GM23338 (cell line): ENCODE measurements at regions not wholly inside any gene's neighbourhood (a gene's known extent, or its start where the extent isn't known, plus 50 kb on each side); places are given as distances from the start of the nearest gene placed in this dataset.
A peak's percentile ranks its signal among the peaks of the same experiment; 100 is the strongest.

Experiments
- ATAC-seq: fragments of 200-7000 bp; cut with Tn5 transposase; 3 replicates; pipeline ENCODE4 v1.9.1; 2020
- DNase-seq: peaks from one replicate; pipeline ENCODE4 v3.0.0-alpha.2; 2015; ENCODE audit warnings: low spot score
- H2AFZ ChIP-seq: fragments of 200-600 bp; sonication (generic); 2 replicates; pipeline ENCODE4 v1.8.0; 2016; ENCODE audit warnings: antibody characterized with exemption, mild to moderate bottlenecking, moderate library complexity
- H3F3A ChIP-seq: fragments of 200-600 bp; sonication (generic); replicated peaks from 2 replicates; pipeline ENCODE4 v1.8.0; 2017; ENCODE audit warnings: antibody characterized with exemption, mixed run types, low read depth
- H3K27ac ChIP-seq: fragments of 200-600 bp; sonication (generic); 2 replicates; pipeline ENCODE4 v1.6.1; 2016; ENCODE audit warnings: low read depth
- H3K27me3 ChIP-seq: fragments of 200-600 bp; sonication (generic); 2 replicates; pipeline ENCODE4 v1.8.0; 2016; ENCODE audit warnings: mild to moderate bottlenecking, mixed run types, moderate library complexity; ENCODE audit not compliant: insufficient read depth
- H3K36me3 ChIP-seq: fragments of 200-600 bp; sonication (generic); 2 replicates; pipeline ENCODE4 v1.8.0; 2016; ENCODE audit warnings: mild to moderate bottlenecking; ENCODE audit not compliant: insufficient read depth
- H3K4me1 ChIP-seq: fragments of 200-600 bp; sonication (generic); 2 replicates; pipeline ENCODE4 v1.8.0; 2016; ENCODE audit warnings: mild to moderate bottlenecking, moderate library complexity; ENCODE audit not compliant: insufficient read depth
- H3K4me2 ChIP-seq: fragments of 200-600 bp; sonication (generic); 2 replicates; pipeline ENCODE4 v1.7.1; 2017; ENCODE audit warnings: mixed run types
- H3K4me3 ChIP-seq: fragments of 200-600 bp; sonication (generic); 2 replicates; pipeline ENCODE4 v1.6.1; 2016; ENCODE audit warnings: mixed run types
- H3K79me2 ChIP-seq: fragments of 200-600 bp; sonication (generic); replicated peaks from 2 replicates; pipeline ENCODE4 v1.8.0; 2017; ENCODE audit warnings: mild to moderate bottlenecking; ENCODE audit not compliant: insufficient read depth
- H3K9me2 ChIP-seq: fragments of 200-600 bp; sonication (generic); 2 replicates; pipeline ENCODE4 v1.8.0; 2017; ENCODE audit not compliant: insufficient read depth
- H4K20me1 ChIP-seq: fragments of 200-600 bp; sonication (generic); replicated peaks from 2 replicates; pipeline ENCODE4 v1.8.0; 2017; ENCODE audit warnings: mild to moderate bottlenecking; ENCODE audit not compliant: insufficient read depth
- H3K27ac Mint-ChIP-seq: 2 replicates; pipeline ENCODE4 v1.8.0; 2020; ENCODE audit warnings: inconsistent platforms, mild to moderate bottlenecking, moderate library complexity, mixed read lengths
- H3K27me3 Mint-ChIP-seq: 3 replicates; pipeline ENCODE4 v1.8.0; 2022; ENCODE audit warnings: low read depth, mild to moderate bottlenecking, moderate library complexity, mixed read lengths, inconsistent platforms; ENCODE audit not compliant: insufficient read depth, poor library complexity
- H3K36me3 Mint-ChIP-seq: 3 replicates; pipeline ENCODE4 v1.8.0; 2021; ENCODE audit warnings: low read depth, mild to moderate bottlenecking, inconsistent platforms, moderate library complexity, mixed read lengths
- H3K4me1 Mint-ChIP-seq: 3 replicates; pipeline ENCODE4 v1.8.0; 2020; ENCODE audit warnings: mild to moderate bottlenecking, inconsistent platforms, mixed read lengths
- H3K4me3 Mint-ChIP-seq: 3 replicates; pipeline ENCODE4 v1.8.0; 2021; ENCODE audit warnings: moderate library complexity, mild to moderate bottlenecking, inconsistent platforms, mixed read lengths
- H3K9me3 Mint-ChIP-seq: 3 replicates; pipeline ENCODE4 v1.8.0; 2020; ENCODE audit warnings: moderate library complexity, mild to moderate bottlenecking, inconsistent platforms, mixed read lengths
- CREB1 ChIP-seq: fragments of 250-450 bp; sonication (Bioruptor Pico); IDR thresholded peaks from 2 replicates; pipeline ENCODE4 v1.5.0; 2020; ENCODE audit warnings: low read depth, mild to moderate bottlenecking, moderate library complexity
- POLR2AphosphoS5 ChIP-seq: IDR thresholded peaks from 2 replicates; pipeline ENCODE4 v1.6.1; 2016; ENCODE audit warnings: antibody characterized with exemption, low read depth
- STAT1 ChIP-seq: IDR thresholded peaks from one replicate; pipeline ENCODE4 v1.6.1; 2016; ENCODE audit warnings: antibody characterized with exemption; ENCODE audit not compliant: unreplicated experiment
- ZNF462 ChIP-seq: fragments of 250-450 bp; sonication (Bioruptor Pico); IDR thresholded peaks from 2 replicates; pipeline ENCODE4 v1.5.0; 2020; ENCODE audit warnings: mild to moderate bottlenecking, moderate library complexity
- TF ChIP-seq, protein P1 (sequence below), 2 experiments: fragments of 200-600 bp in 1 of 2; sonication (generic) in 1 of 2; conservative IDR thresholded peaks; 2 replicates each; pipeline versions ENCODE4 v1.5.1 to v1.6.1; 2016 to 2017; ENCODE audit warnings: antibody characterized with exemption in 2 of 2, low read depth in 2 of 2, mild to moderate bottlenecking in 2 of 2, moderate library complexity in 1 of 2

DNA sequence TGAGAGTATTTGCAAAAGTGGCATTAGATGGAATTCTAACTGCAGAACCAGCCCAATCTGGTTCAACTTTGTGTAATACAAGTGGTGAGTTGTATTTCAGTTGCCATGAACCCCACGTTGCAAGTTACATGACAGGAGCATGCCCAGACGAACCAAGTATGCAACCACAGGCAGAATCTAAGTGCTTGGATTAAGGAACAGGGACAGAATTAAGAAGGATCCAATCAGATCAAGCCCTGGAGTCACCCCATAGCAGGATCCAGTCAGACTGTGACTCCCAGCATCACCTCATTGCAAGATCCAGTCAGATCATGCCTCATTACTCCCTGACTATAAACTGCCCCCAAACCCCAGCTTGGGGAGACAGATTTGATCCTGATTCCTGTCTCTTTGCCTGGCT lies 388.7 kb upstream of the NRP1 start (continued):
- TF ChIP-seq ZNF462 (CRISPR knock-in tag) (no peak), POLR2AphosphoS5 (no peak)
- TF ChIP-seq, protein P1, sequence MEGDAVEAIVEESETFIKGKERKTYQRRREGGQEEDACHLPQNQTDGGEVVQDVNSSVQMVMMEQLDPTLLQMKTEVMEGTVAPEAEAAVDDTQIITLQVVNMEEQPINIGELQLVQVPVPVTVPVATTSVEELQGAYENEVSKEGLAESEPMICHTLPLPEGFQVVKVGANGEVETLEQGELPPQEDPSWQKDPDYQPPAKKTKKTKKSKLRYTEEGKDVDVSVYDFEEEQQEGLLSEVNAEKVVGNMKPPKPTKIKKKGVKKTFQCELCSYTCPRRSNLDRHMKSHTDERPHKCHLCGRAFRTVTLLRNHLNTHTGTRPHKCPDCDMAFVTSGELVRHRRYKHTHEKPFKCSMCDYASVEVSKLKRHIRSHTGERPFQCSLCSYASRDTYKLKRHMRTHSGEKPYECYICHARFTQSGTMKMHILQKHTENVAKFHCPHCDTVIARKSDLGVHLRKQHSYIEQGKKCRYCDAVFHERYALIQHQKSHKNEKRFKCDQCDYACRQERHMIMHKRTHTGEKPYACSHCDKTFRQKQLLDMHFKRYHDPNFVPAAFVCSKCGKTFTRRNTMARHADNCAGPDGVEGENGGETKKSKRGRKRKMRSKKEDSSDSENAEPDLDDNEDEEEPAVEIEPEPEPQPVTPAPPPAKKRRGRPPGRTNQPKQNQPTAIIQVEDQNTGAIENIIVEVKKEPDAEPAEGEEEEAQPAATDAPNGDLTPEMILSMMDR (conservative IDR thresholded peaks at IDR 0.05; ENCODE audit: low read depth in 2 of 2) = no peak

DNA sequence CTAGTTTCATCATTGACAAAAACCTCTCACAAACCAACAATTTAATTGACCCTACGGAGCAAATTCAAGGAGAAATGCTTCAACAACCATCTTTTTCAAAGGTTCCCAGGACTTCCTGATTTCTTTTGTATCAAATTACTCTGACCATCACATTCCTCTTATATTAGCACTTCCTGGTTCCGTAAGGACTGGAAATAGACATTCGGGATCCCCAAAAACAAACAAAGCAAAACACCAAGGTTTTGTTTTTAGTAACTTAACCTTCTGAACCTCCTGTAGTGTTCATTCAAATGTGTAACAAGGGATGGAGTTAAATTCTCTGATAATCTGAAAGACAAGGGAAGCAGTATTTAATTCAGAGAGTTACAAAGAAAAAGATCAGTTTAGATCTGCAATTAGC lies 387.6 kb upstream of the NRP1 start:
- peak; percentile 14 for DNase-seq
- Mint-ChIP-seq H3K27me3 (peaks cover 4% of the 10 kb centered on the region), H3K36me3 (peaks cover 7% of the 10 kb centered on the region; the same call in 1 of the 3 replicates), H3K4me3 (no peak overlapping the region), H3K9me3 (no peaks in the 10 kb centered on the region; the same call in 1 of the 3 replicates), H3K27ac (no peak overlapping the region), H3K4me1 (peaks cover 12% of the 10 kb centered on the region)
- Histone ChIP-seq H3K36me3 (no peaks in the 10 kb centered on the region), H3K4me1 (peaks cover 18% of the 10 kb centered on the region), H3K4me2 (no peak overlapping the region), H3K79me2 (no peaks in the 10 kb centered on the region), H2AFZ (peak overlapping the region; percentile 4; the same call in 1 of the 2 replicates), H4K20me1 (no peaks in the 10 kb centered on the region), H3K9me2 (0 out of 2 replicates have a peak, but pooled peaks cover 8% of the 10 kb centered on the region), H3K27me3 (no peaks in the 10 kb centered on the region), H3F3A (no peaks in the 10 kb centered on the region), H3K27ac (0 out of 2 replicates have a peak overlapping the region, but pooled peaks have one; percentile 12), H3K4me3 (no peak overlapping the region)
- ATAC-seq = no peak
- TF ChIP-seq STAT1 (no peak), CREB1 (CRISPR knock-in tag) (no peak)
